ENCODE measurements at regions not wholly inside any gene's neighbourhood (a gene's known extent, or its start where the extent isn't known, plus 50 kb on each side); places are given as distances from the start of the nearest gene placed in this dataset.
A peak's percentile ranks its signal among the peaks of the same experiment; 100 is the strongest.
"Not testable (repeated sequence)": the region's sequence is repeated elsewhere in the genome, so short reads cannot be mapped to it uniquely, and the experiment has no call there.

- H3K4me1 Mint-ChIP-seq (ENCODE audit: low read depth); DNase-seq; H3K9me3 Mint-ChIP-seq; H3K27me3 Mint-ChIP-seq; H3K27ac Mint-ChIP-seq; H3K4me3 Mint-ChIP-seq; H3K36me3 Mint-ChIP-seq (ENCODE audit: low read depth): not testable (repeated sequence)
Observed at GRCh38 chr10:61818251-61818650, 83.2 kb upstream of the ARID5B start.

GRCh38 chr10:61819208-61819607 is 82.3 kb upstream of the ARID5B start:
- Mint-ChIP-seq H3K9me3 (no peaks in the 10 kb centered on the region), H3K4me3 (no peak overlapping the region), H3K27me3 (no peaks in the 10 kb centered on the region), H3K36me3 (ENCODE audit: low read depth) (no peaks in the 10 kb centered on the region), H3K4me1 (ENCODE audit: low read depth) (peaks cover 2% of the 10 kb centered on the region), H3K27ac (no peak overlapping the region)
- no peak for DNase-seq

- Mint-ChIP-seq H3K4me1 (ENCODE audit: low read depth) (peaks cover 2% of the 10 kb centered on the region), H3K27me3 (no peaks in the 10 kb centered on the region), H3K27ac (no peak overlapping the region), H3K36me3 (ENCODE audit: low read depth) (no peaks in the 10 kb centered on the region), H3K9me3 (no peaks in the 10 kb centered on the region), H3K4me3 (no peak overlapping the region)
- no peak for DNase-seq
Observed at GRCh38 chr10:61821153-61821552, 80.3 kb upstream of the ARID5B start.

- H3K4me3 Mint-ChIP-seq: no peak overlapping the region
- H3K36me3 Mint-ChIP-seq (ENCODE audit: low read depth): no peaks in the 10 kb centered on the region
- peaks cover 2% of the 10 kb centered on the region for H3K4me1 Mint-ChIP-seq (ENCODE audit: low read depth)
- no peak for DNase-seq
- H3K27ac Mint-ChIP-seq: no peak overlapping the region
- no peaks in the 10 kb centered on the region for H3K27me3 Mint-ChIP-seq
- no peaks in the 10 kb centered on the region for H3K9me3 Mint-ChIP-seq
Observed at GRCh38 chr10:61821693-61822092, 79.8 kb upstream of the ARID5B start.

- Mint-ChIP-seq H3K4me3 (no peak overlapping the region), H3K36me3 (ENCODE audit: low read depth) (no peaks in the 10 kb centered on the region), H3K4me1 (ENCODE audit: low read depth) (peaks cover 2% of the 10 kb centered on the region), H3K27me3 (no peaks in the 10 kb centered on the region), H3K9me3 (no peaks in the 10 kb centered on the region), H3K27ac (no peak overlapping the region)
- no peak for DNase-seq
Observed at GRCh38 chr10:61822096-61822495, 79.4 kb upstream of the ARID5B start.

- Mint-ChIP-seq H3K9me3 (no peaks in the 10 kb centered on the region), H3K4me3 (no peak overlapping the region), H3K27me3 (no peaks in the 10 kb centered on the region), H3K27ac (no peak overlapping the region), H3K36me3 (ENCODE audit: low read depth) (no peaks in the 10 kb centered on the region), H3K4me1 (ENCODE audit: low read depth) (peaks cover 2% of the 10 kb centered on the region)
- no peak for DNase-seq
Observed at GRCh38 chr10:61822781-61823230, 78.7 kb upstream of the ARID5B start.

GRCh38 chr10:61825001-61825400 is 76.5 kb upstream of the ARID5B start:
- no peaks in the 10 kb centered on the region for H3K9me3 Mint-ChIP-seq
- no peak overlapping the region for H3K4me3 Mint-ChIP-seq
- no peak overlapping the region for H3K27ac Mint-ChIP-seq
- peaks cover 2% of the 10 kb centered on the region for H3K4me1 Mint-ChIP-seq (ENCODE audit: low read depth)
- no peaks in the 10 kb centered on the region for H3K27me3 Mint-ChIP-seq
- no peak for DNase-seq
- H3K36me3 Mint-ChIP-seq (ENCODE audit: low read depth): no peaks in the 10 kb centered on the region

GRCh38 chr10:61825628-61826027 is 75.9 kb upstream of the ARID5B start:
- Mint-ChIP-seq H3K9me3 (no peaks in the 10 kb centered on the region), H3K27ac (no peak overlapping the region), H3K4me1 (ENCODE audit: low read depth) (peaks cover 2% of the 10 kb centered on the region), H3K4me3 (no peak overlapping the region), H3K36me3 (ENCODE audit: low read depth) (no peaks in the 10 kb centered on the region), H3K27me3 (no peaks in the 10 kb centered on the region)
- DNase-seq: no peak

- no peaks in the 10 kb centered on the region for H3K36me3 Mint-ChIP-seq (ENCODE audit: low read depth)
- DNase-seq: no peak
- H3K27ac Mint-ChIP-seq: no peak overlapping the region
- no peaks in the 10 kb centered on the region for H3K4me1 Mint-ChIP-seq (ENCODE audit: low read depth)
- H3K27me3 Mint-ChIP-seq: no peaks in the 10 kb centered on the region
- no peaks in the 10 kb centered on the region for H3K9me3 Mint-ChIP-seq
- H3K4me3 Mint-ChIP-seq: no peak overlapping the region
Observed at GRCh38 chr10:61828034-61828433, 73.5 kb upstream of the ARID5B start.

- no peaks in the 10 kb centered on the region for H3K9me3 Mint-ChIP-seq
- no peaks in the 10 kb centered on the region for H3K36me3 Mint-ChIP-seq (ENCODE audit: low read depth)
- H3K4me1 Mint-ChIP-seq (ENCODE audit: low read depth): no peaks in the 10 kb centered on the region
- DNase-seq: no peak
- no peak overlapping the region for H3K27ac Mint-ChIP-seq
- H3K27me3 Mint-ChIP-seq: no peaks in the 10 kb centered on the region
- H3K4me3 Mint-ChIP-seq: no peak overlapping the region
Observed at GRCh38 chr10:61828788-61829187, 72.7 kb upstream of the ARID5B start.

GRCh38 chr10:61830072-61830845 is 71.2 kb upstream of the ARID5B start:
- no peak overlapping the region for H3K27ac Mint-ChIP-seq
- peaks cover 4% of the 10 kb centered on the region for H3K4me1 Mint-ChIP-seq (ENCODE audit: low read depth)
- no peak for DNase-seq
- H3K27me3 Mint-ChIP-seq: no peaks in the 10 kb centered on the region
- no peaks in the 10 kb centered on the region for H3K36me3 Mint-ChIP-seq (ENCODE audit: low read depth)
- H3K9me3 Mint-ChIP-seq: no peaks in the 10 kb centered on the region
- H3K4me3 Mint-ChIP-seq: no peak overlapping the region

GRCh38 chr10:61830846-61831273 is 70.6 kb upstream of the ARID5B start:
- no peak for DNase-seq
- Mint-ChIP-seq H3K4me1 (ENCODE audit: low read depth) (peaks cover 10% of the 10 kb centered on the region), H3K4me3 (no peak overlapping the region), H3K36me3 (ENCODE audit: low read depth) (no peaks in the 10 kb centered on the region), H3K27ac (no peak overlapping the region), H3K9me3 (no peaks in the 10 kb centered on the region), H3K27me3 (no peaks in the 10 kb centered on the region)

GRCh38 chr10:61832866-61833481 is 68.5 kb upstream of the ARID5B start:
- H3K9me3 Mint-ChIP-seq: no peaks in the 10 kb centered on the region
- H3K36me3 Mint-ChIP-seq (ENCODE audit: low read depth): no peaks in the 10 kb centered on the region
- peaks cover 24% of the 10 kb centered on the region for H3K4me1 Mint-ChIP-seq (ENCODE audit: low read depth)
- DNase-seq: no peak
- H3K27me3 Mint-ChIP-seq: no peaks in the 10 kb centered on the region
- no peak overlapping the region for H3K27ac Mint-ChIP-seq
- H3K4me3 Mint-ChIP-seq: no peak overlapping the region

GRCh38 chr10:61834519-61834918 is 67.0 kb upstream of the ARID5B start:
- H3K27me3 Mint-ChIP-seq: no peaks in the 10 kb centered on the region
- no peak overlapping the region for H3K4me3 Mint-ChIP-seq
- H3K36me3 Mint-ChIP-seq (ENCODE audit: low read depth): no peaks in the 10 kb centered on the region
- no peaks in the 10 kb centered on the region for H3K9me3 Mint-ChIP-seq
- peaks cover 24% of the 10 kb centered on the region for H3K4me1 Mint-ChIP-seq (ENCODE audit: low read depth)
- no peak for DNase-seq
- H3K27ac Mint-ChIP-seq: no peak overlapping the region

- Mint-ChIP-seq H3K27me3 (no peaks in the 10 kb centered on the region), H3K4me1 (ENCODE audit: low read depth) (peaks cover 24% of the 10 kb centered on the region), H3K4me3 (no peak overlapping the region), H3K36me3 (ENCODE audit: low read depth) (no peaks in the 10 kb centered on the region), H3K9me3 (no peaks in the 10 kb centered on the region), H3K27ac (peak overlapping the region; percentile 39)
- no peak for DNase-seq
Observed at GRCh38 chr10:61835069-61835945, 66.2 kb upstream of the ARID5B start.

Data from activated T-cell treated with anti-CD3 and anti-CD28 coated beads, Interleukin-2, amount 50 U/mL, for 24 hours (primary cell).